Liver (tissue), 8 donors: ENCODE measurements at regions not wholly inside any gene's neighbourhood (a gene's known extent, or its start where the extent isn't known, plus 50 kb on each side); places are given as distances from the start of the nearest gene placed in this dataset.

Experiments used
- DNase-seq: peaks from one replicate; pipeline ENCODE4 v3.0.0-alpha.2; 2017; ENCODE audit warnings: low spot score
- H3K27ac ChIP-seq, 2 donors: one replicate each; pipeline ENCODE4 v1.7.0; 2013; ENCODE audit warnings: inconsistent platforms in 2 of 2, low read length in 2 of 2, control low read depth in 1 of 2, low read depth in 1 of 2, mild to moderate bottlenecking in 1 of 2
- H3K27me3 ChIP-seq, 4 donors: one replicate each; pipeline versions ENCODE4 v1.6.1 to v1.7.0; 2013; ENCODE audit warnings: low read length in 3 of 4, inconsistent platforms in 1 of 4, mild to moderate bottlenecking in 1 of 4, moderate library complexity in 1 of 4; ENCODE audit not compliant: control insufficient read depth in 4 of 4, insufficient read depth in 4 of 4
- H3K36me3 ChIP-seq, 4 donors: one replicate each; pipeline versions ENCODE4 v1.6.1 to v1.7.0; 2013; ENCODE audit warnings: low read length in 3 of 4, mild to moderate bottlenecking in 3 of 4, low read depth in 1 of 4, moderate library complexity in 1 of 4; ENCODE audit not compliant: control insufficient read depth in 4 of 4, insufficient read depth in 3 of 4
- H3K4me1 ChIP-seq, 4 donors: one replicate each; pipeline versions ENCODE4 v1.6.1 to v1.7.0; 2013; ENCODE audit warnings: low read length in 3 of 4, mild to moderate bottlenecking in 3 of 4, moderate library complexity in 1 of 4; ENCODE audit not compliant: control insufficient read depth in 4 of 4, insufficient read depth in 4 of 4
- H3K4me3 ChIP-seq, 3 donors: one replicate each; pipeline versions ENCODE4 v1.6.1 to v1.7.0; 2013; ENCODE audit warnings: low read length in 3 of 3, control low read depth in 1 of 3, low read depth in 1 of 3, mild to moderate bottlenecking in 1 of 3
- H3K9ac ChIP-seq, 2 donors: one replicate each; pipeline ENCODE4 v1.7.0; 2013; ENCODE audit warnings: low read length in 2 of 2, mild to moderate bottlenecking in 2 of 2, moderate library complexity in 2 of 2, control low read depth in 1 of 2, low read depth in 1 of 2
- H3K9me3 ChIP-seq, 4 donors: one replicate each; pipeline versions ENCODE4 v1.6.1 to v1.7.0; 2013; ENCODE audit warnings: low read length in 3 of 4; ENCODE audit not compliant: control insufficient read depth in 4 of 4
- CTCF ChIP-seq: fragments of 150-350 bp; IDR thresholded peaks from 2 replicates; pipeline ENCODE4 v1.5.1; 2017; ENCODE audit warnings: improper control_type of control experiment, low read depth, low read length; ENCODE audit not compliant: missing input control
- EGR1 ChIP-seq, 2 donors: IDR thresholded peaks; 2 replicates each; pipeline ENCODE4 v1.6.1; 2016 to 2018; ENCODE audit warnings: antibody characterized with exemption in 2 of 2, low read depth in 2 of 2
- FOXA1 ChIP-seq: IDR thresholded peaks from 2 replicates; pipeline ENCODE4 v1.6.1; 2016; ENCODE audit warnings: antibody characterized with exemption
- GABPA ChIP-seq, 2 donors: IDR thresholded peaks in 1 of 2; conservative IDR thresholded peaks in 1 of 2; 2 replicates each; pipeline ENCODE4 v1.6.1; 2016; ENCODE audit warnings: antibody characterized with exemption in 2 of 2, mild to moderate bottlenecking in 1 of 2, moderate library complexity in 1 of 2
- HNF4A ChIP-seq, 2 donors: conservative IDR thresholded peaks; 2 replicates each; pipeline ENCODE4 v1.6.1; 2016; ENCODE audit warnings: antibody characterized with exemption in 2 of 2, mild to moderate bottlenecking in 2 of 2
- HNF4G ChIP-seq: IDR thresholded peaks from 2 replicates; pipeline ENCODE4 v1.6.1; 2016; ENCODE audit warnings: antibody characterized with exemption
- JUND ChIP-seq, 2 donors: IDR thresholded peaks; 2 replicates each; pipeline ENCODE4 v1.6.1; 2016; ENCODE audit warnings: antibody characterized with exemption in 2 of 2
- MAX ChIP-seq: IDR thresholded peaks from 2 replicates; pipeline ENCODE4 v1.6.1; 2016; ENCODE audit warnings: antibody characterized with exemption
- NR2F2 ChIP-seq: IDR thresholded peaks from 2 replicates; pipeline ENCODE4 v1.6.1; 2016; ENCODE audit warnings: antibody characterized with exemption
- RAD21 ChIP-seq, 2 donors: IDR thresholded peaks; 2 replicates each; pipeline ENCODE4 v1.6.1; 2016; ENCODE audit warnings: antibody characterized with exemption in 2 of 2, mild to moderate bottlenecking in 2 of 2
- REST ChIP-seq: IDR thresholded peaks from 2 replicates; pipeline ENCODE4 v1.6.1; 2016; ENCODE audit warnings: antibody characterized with exemption, mild to moderate bottlenecking
- RXRA ChIP-seq, 2 donors: IDR thresholded peaks; 2 replicates each; pipeline ENCODE4 v1.6.1; 2017 to 2018; ENCODE audit warnings: antibody characterized with exemption in 2 of 2, mild to moderate bottlenecking in 1 of 2
- SP1 ChIP-seq: IDR thresholded peaks from 2 replicates; pipeline ENCODE4 v1.6.1; 2018; ENCODE audit warnings: antibody characterized with exemption, mild to moderate bottlenecking
- TAF1 ChIP-seq: conservative IDR thresholded peaks from 2 replicates; pipeline ENCODE4 v1.6.1; 2016; ENCODE audit warnings: antibody characterized with exemption, mild to moderate bottlenecking
- YY1 ChIP-seq: IDR thresholded peaks from 2 replicates; pipeline ENCODE4 v1.6.1; 2016; ENCODE audit warnings: antibody characterized with exemption, mild to moderate bottlenecking
- ZBTB33 ChIP-seq: IDR thresholded peaks from 2 replicates; pipeline ENCODE4 v1.6.1; 2016; ENCODE audit warnings: antibody characterized with exemption
- WGBS: extraction: QIAGEN DNeasy Blood & Tissue Kit; methylation state at CpG from one replicate; pipeline ENCODE4 v1.1.7; 2013; 5-methylcytosine and 5-hydroxymethylcytosine counted together
- donor health status: healthy.
- donor health status: healthy.
- donor health status: healthy.
- donor health status: healthy.
- donor health status: healthy.

GRCh38 chr15:39269821-39270220, 311.1 kb upstream of the THBS1 start:
- Histone ChIP-seq H3K36me3 (no peaks in the 10 kb centered on the region), H3K27me3 (no peaks in the 10 kb centered on the region), H3K4me3 (no peak overlapping the region), H3K9me3 (no peaks in the 10 kb centered on the region), H3K27ac (no peak overlapping the region), H3K9ac (no peak overlapping the region), H3K4me1 (peaks cover 1 to 20% (median 12%) of the 10 kb centered on the region in 4 donors)
- DNase-seq = no peak
- WGBS = 89% methylated on average over 4 of the region's 4 CpGs
- TF ChIP-seq FOXA1 (no peak), SP1 (no peak), REST (no peak), HNF4A (conservative IDR thresholded peaks at IDR 0.05) (no peak), HNF4G (no peak), ZBTB33 (no peak), NR2F2 (no peak), CTCF (no peak), GABPA (IDR thresholded peaks at IDR 0.05 in 1 of 2, conservative IDR thresholded peaks at IDR 0.05 in 1 of 2) (no peak), MAX (no peak), TAF1 (no peak), RAD21 (IDR thresholded peaks at IDR 0.05) (no peak), YY1 (no peak), RXRA (IDR thresholded peaks at IDR 0.05) (no peak)

GRCh38 chr15:39270221-39270855, 310.5 kb upstream of the THBS1 start:
- no peak overlapping the region for H3K9ac ChIP-seq
- TF ChIP-seq JUND (IDR thresholded peaks at IDR 0.05) (no peak), EGR1 (IDR thresholded peaks at IDR 0.05; ENCODE audit: low read depth in 2 of 2) (no peak), RAD21 (IDR thresholded peaks at IDR 0.05) (no peak), RXRA (IDR thresholded peaks at IDR 0.05) (no peak), CTCF (no peak)
- H3K4me1 ChIP-seq = peaks cover 1 to 21% (median 12%) of the 10 kb centered on the region in 4 donors

More at GRCh38 chr15:39270221-39270855, 310.5 kb upstream of the THBS1 start:
- DNase-seq = no peak
- Histone ChIP-seq H3K4me3 (no peak overlapping the region), H3K27me3 (no peaks in the 10 kb centered on the region), H3K36me3 (no peaks in the 10 kb centered on the region), H3K27ac (no peak overlapping the region), H3K9me3 (no peaks in the 10 kb centered on the region)
